ENCODE measurements at regions not wholly inside any gene's neighbourhood (a gene's known extent, or its start where the extent isn't known, plus 50 kb on each side); places are given as distances from the start of the nearest gene placed in this dataset.
"Not testable (repeated sequence)": the region's sequence is repeated elsewhere in the genome, so short reads cannot be mapped to it uniquely, and the experiment has no call there.

DNA sequence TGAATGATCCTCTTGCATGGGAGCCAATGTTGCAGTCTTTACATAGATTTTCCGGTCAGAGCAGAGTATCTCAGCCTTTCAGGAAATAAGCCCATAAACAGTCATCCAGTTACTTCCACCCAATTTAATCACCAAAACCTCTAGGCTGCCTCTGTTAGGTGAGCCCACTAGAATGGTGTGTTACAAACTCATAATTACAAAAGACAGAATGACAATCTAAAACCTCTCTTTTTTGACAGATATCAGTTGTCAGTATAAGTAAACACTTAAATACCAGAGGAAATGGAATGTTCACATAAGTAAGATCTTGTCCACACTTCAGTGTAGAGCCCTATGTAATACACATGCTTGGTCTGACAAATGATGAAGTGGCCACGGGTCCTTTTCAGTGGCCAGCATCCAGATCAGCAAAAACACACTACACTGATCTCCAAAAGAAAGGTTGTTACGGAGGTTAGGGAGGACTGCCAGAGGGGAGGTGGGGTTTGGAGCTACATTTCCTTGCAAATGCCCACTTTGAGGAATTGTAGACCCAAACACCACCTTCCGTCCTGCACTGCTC is 71.3 kb upstream of the FBXO28 start:
- Histone ChIP-seq H3K27ac (no peak overlapping the region), H3K4me3 (no peak overlapping the region), H3K27me3 (no peaks in the 10 kb centered on the region), H3K36me3 (no peaks in the 10 kb centered on the region), H3K4me1 (peaks cover 0 to 4% (median 0%) of the 10 kb centered on the region in 4 donors), H3K9me3 (no peaks in the 10 kb centered on the region)
- no peak for DNase-seq
- WGBS, 5 donors: 39 to 74% (median 61%) methylated on average over 4 of the region's 4 CpGs
- TF ChIP-seq CTCF (IDR thresholded peaks at IDR 0.05): no peak
- no peak for TF ChIP-seq EP300 (IDR thresholded peaks at IDR 0.05)
- TF ChIP-seq POLR2A (IDR thresholded peaks at IDR 0.05): no peak
- no peak for TF ChIP-seq POLR2AphosphoS5 (IDR thresholded peaks at IDR 0.05)
- intact Hi-C loops (cut with DNase I; ENCODE audit: low total_unique reads): no loop called here

- no peak for TF ChIP-seq CTCF (IDR thresholded peaks at IDR 0.05)
- TF ChIP-seq EP300 (IDR thresholded peaks at IDR 0.05): no peak
- no peak for TF ChIP-seq POLR2A (IDR thresholded peaks at IDR 0.05)
- no peak for TF ChIP-seq POLR2AphosphoS5 (IDR thresholded peaks at IDR 0.05)
- 27 to 68% (median 41%) methylated on average over 3 of the region's 3 CpGs for WGBS, 5 donors
- intact Hi-C loops (cut with DNase I; ENCODE audit: low total_unique reads): no loop called here
- H3K27ac ChIP-seq: no peak overlapping the region
- H3K36me3 ChIP-seq: no peaks in the 10 kb centered on the region
- DNase-seq: no peak
- peaks cover 0 to 4% (median 0%) of the 10 kb centered on the region in 4 donors for H3K4me1 ChIP-seq
- no peak overlapping the region for H3K4me3 ChIP-seq
- no peaks in the 10 kb centered on the region for H3K9me3 ChIP-seq
- H3K27me3 ChIP-seq: no peaks in the 10 kb centered on the region
Observed at GRCh38 chr1:224041032-224041431, 72.9 kb upstream of the FBXO28 start.

DNA sequence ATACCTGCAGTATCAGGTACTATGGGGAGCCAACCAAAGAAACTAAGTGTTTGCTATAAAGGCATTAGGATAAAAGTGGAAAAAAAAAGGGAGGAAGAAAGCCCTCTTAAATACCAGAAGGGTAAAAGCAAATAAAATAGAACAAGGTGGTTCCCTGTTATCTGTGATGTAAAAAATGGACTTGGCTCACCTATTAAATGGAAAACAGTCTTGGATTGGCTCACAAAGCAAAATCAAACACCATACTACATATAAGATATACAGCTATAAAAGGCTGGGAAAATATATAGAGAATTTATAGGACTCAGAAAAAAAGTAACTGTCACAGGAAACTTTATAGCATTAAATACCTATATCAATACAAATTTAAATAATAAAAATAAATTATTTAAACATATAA is 73.5 kb upstream of the FBXO28 start:
- H3K4me3 ChIP-seq; H3K36me3 ChIP-seq; H3K9me3 ChIP-seq; intact Hi-C loops (cut with DNase I; ENCODE audit: low total_unique reads); H3K27ac ChIP-seq; DNase-seq; H3K4me1 ChIP-seq; H3K27me3 ChIP-seq: not testable (repeated sequence)

GRCh38 chr1:224040006-224040405 is 73.9 kb upstream of the FBXO28 start:
- intact Hi-C loops (cut with DNase I; ENCODE audit: low total_unique reads); H3K9me3 ChIP-seq; H3K4me3 ChIP-seq; H3K27ac ChIP-seq; H3K27me3 ChIP-seq; H3K4me1 ChIP-seq; DNase-seq; H3K36me3 ChIP-seq: not testable (repeated sequence)
- 32 to 67% (median 55%) methylated on average over 5 to 6 of the region's 6 CpGs for WGBS, 5 donors

DNA sequence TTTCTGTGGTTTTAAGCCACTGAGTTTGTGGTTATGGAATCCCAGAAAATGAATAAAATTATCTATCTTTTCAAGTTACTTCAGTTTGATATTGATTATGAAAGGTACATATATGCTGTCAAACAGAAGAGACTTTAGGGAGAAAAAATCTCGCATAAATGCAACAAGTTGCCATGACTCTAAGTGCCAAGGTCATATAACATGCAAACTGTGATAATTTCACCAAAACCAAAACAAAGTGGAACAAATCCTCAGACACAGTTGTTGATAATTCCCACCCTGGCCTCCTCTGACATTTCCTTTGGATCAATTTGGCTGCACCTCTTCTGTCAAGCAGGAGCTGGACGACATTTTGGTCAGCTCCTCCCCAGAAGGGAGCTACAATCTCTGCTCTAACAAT is 75.1 kb upstream of the FBXO28 start:
- H3K4me1 ChIP-seq, H3K27ac ChIP-seq, DNase-seq: not testable (repeated sequence)

GRCh38 chr1:224037362-224037761 is 76.5 kb upstream of the FBXO28 start:
- H3K27ac ChIP-seq; H3K4me3 ChIP-seq; H3K9me3 ChIP-seq; intact Hi-C loops (cut with DNase I; ENCODE audit: low total_unique reads); H3K36me3 ChIP-seq; H3K27me3 ChIP-seq; H3K4me1 ChIP-seq; DNase-seq: not testable (repeated sequence)
- 75 to 92% (median 83%) methylated on average over 2 to 3 of the region's 3 CpGs for WGBS, 5 donors

More for the DNA sequence above, 75.1 kb upstream of the FBXO28 start:
- H3K4me3 ChIP-seq; H3K9me3 ChIP-seq; H3K36me3 ChIP-seq; intact Hi-C loops (cut with DNase I; ENCODE audit: low total_unique reads); H3K27me3 ChIP-seq: not testable (repeated sequence)
- 51 to 76% (median 61%) methylated on average over 2 of the region's 2 CpGs for WGBS, 5 donors

GRCh38 chr1:224032608-224033276 is 81.2 kb upstream of the FBXO28 start:
- H3K4me3 ChIP-seq; H3K9me3 ChIP-seq; H3K4me1 ChIP-seq; intact Hi-C loops (cut with DNase I; ENCODE audit: low total_unique reads); DNase-seq; H3K36me3 ChIP-seq; H3K27me3 ChIP-seq; H3K27ac ChIP-seq: not testable (repeated sequence)
- WGBS, 5 donors: 0 to 43% (median 29%) methylated on average over 1 to 2 of the region's 3 CpGs

- H3K27me3 ChIP-seq; H3K9me3 ChIP-seq; H3K4me1 ChIP-seq; H3K36me3 ChIP-seq; intact Hi-C loops (cut with DNase I; ENCODE audit: low total_unique reads); H3K27ac ChIP-seq; H3K4me3 ChIP-seq; DNase-seq: not testable (repeated sequence)
- WGBS, 5 donors: 49 to 64% (median 62%) methylated on average over 2 of the region's 3 CpGs; no CpG with 5 or more reads in 2 of the 5 donors
Observed at GRCh38 chr1:224031986-224032385, 81.9 kb upstream of the FBXO28 start.

DNA sequence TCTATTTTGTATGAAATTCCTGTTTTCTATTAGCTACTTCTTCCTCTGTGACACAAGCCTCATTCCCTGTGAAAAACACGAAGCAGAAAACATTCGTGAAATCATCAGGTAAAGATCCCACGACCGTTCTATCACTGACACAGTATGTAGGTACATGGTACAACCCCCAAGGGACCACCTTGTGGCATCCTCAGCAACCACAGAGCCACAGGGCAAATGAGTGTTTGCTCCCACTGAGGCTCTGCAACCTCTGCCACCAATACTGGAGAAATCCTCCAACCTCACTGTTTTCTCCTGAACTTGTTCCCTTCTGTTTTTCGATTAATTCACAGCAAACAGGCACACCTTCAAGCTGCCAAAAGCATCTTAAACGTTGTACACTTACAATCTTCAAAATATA is 83.7 kb upstream of the FBXO28 start:
- 77 to 86% (median 83%) methylated on average over 6 of the region's 6 CpGs for WGBS, 5 donors
- H3K4me3 ChIP-seq; H3K27me3 ChIP-seq; intact Hi-C loops (cut with DNase I; ENCODE audit: low total_unique reads); H3K4me1 ChIP-seq; H3K36me3 ChIP-seq; H3K27ac ChIP-seq; H3K9me3 ChIP-seq; DNase-seq: not testable (repeated sequence)
